GM23338 (cell line): ENCODE measurements at regions not wholly inside any gene's neighbourhood (a gene's known extent, or its start where the extent isn't known, plus 50 kb on each side); places are given as distances from the start of the nearest gene placed in this dataset.

ENCODE experiments used
- ATAC-seq: fragments of 200-7000 bp; cut with Tn5 transposase; 3 replicates; pipeline ENCODE4 v1.9.1; 2020
- DNase-seq: peaks from one replicate; pipeline ENCODE4 v3.0.0-alpha.2; 2015; ENCODE audit warnings: low spot score
- H2AFZ ChIP-seq: fragments of 200-600 bp; sonication (generic); 2 replicates; pipeline ENCODE4 v1.8.0; 2016; ENCODE audit warnings: antibody characterized with exemption, mild to moderate bottlenecking, moderate library complexity
- H3F3A ChIP-seq: fragments of 200-600 bp; sonication (generic); replicated peaks from 2 replicates; pipeline ENCODE4 v1.8.0; 2017; ENCODE audit warnings: antibody characterized with exemption, mixed run types, low read depth
- H3K27ac ChIP-seq: fragments of 200-600 bp; sonication (generic); 2 replicates; pipeline ENCODE4 v1.6.1; 2016; ENCODE audit warnings: low read depth
- H3K27me3 ChIP-seq: fragments of 200-600 bp; sonication (generic); 2 replicates; pipeline ENCODE4 v1.8.0; 2016; ENCODE audit warnings: mild to moderate bottlenecking, mixed run types, moderate library complexity; ENCODE audit not compliant: insufficient read depth
- H3K36me3 ChIP-seq: fragments of 200-600 bp; sonication (generic); 2 replicates; pipeline ENCODE4 v1.8.0; 2016; ENCODE audit warnings: mild to moderate bottlenecking; ENCODE audit not compliant: insufficient read depth
- H3K4me1 ChIP-seq: fragments of 200-600 bp; sonication (generic); 2 replicates; pipeline ENCODE4 v1.8.0; 2016; ENCODE audit warnings: mild to moderate bottlenecking, moderate library complexity; ENCODE audit not compliant: insufficient read depth
- H3K4me2 ChIP-seq: fragments of 200-600 bp; sonication (generic); 2 replicates; pipeline ENCODE4 v1.7.1; 2017; ENCODE audit warnings: mixed run types
- H3K4me3 ChIP-seq: fragments of 200-600 bp; sonication (generic); 2 replicates; pipeline ENCODE4 v1.6.1; 2016; ENCODE audit warnings: mixed run types
- H3K79me2 ChIP-seq: fragments of 200-600 bp; sonication (generic); replicated peaks from 2 replicates; pipeline ENCODE4 v1.8.0; 2017; ENCODE audit warnings: mild to moderate bottlenecking; ENCODE audit not compliant: insufficient read depth
- H3K9me2 ChIP-seq: fragments of 200-600 bp; sonication (generic); 2 replicates; pipeline ENCODE4 v1.8.0; 2017; ENCODE audit not compliant: insufficient read depth
- H4K20me1 ChIP-seq: fragments of 200-600 bp; sonication (generic); replicated peaks from 2 replicates; pipeline ENCODE4 v1.8.0; 2017; ENCODE audit warnings: mild to moderate bottlenecking; ENCODE audit not compliant: insufficient read depth
- H3K27ac Mint-ChIP-seq: 2 replicates; pipeline ENCODE4 v1.8.0; 2020; ENCODE audit warnings: inconsistent platforms, mild to moderate bottlenecking, moderate library complexity, mixed read lengths
- H3K27me3 Mint-ChIP-seq: 3 replicates; pipeline ENCODE4 v1.8.0; 2022; ENCODE audit warnings: low read depth, mild to moderate bottlenecking, moderate library complexity, mixed read lengths, inconsistent platforms; ENCODE audit not compliant: insufficient read depth, poor library complexity
- H3K36me3 Mint-ChIP-seq: 3 replicates; pipeline ENCODE4 v1.8.0; 2021; ENCODE audit warnings: low read depth, mild to moderate bottlenecking, inconsistent platforms, moderate library complexity, mixed read lengths
- H3K4me1 Mint-ChIP-seq: 3 replicates; pipeline ENCODE4 v1.8.0; 2020; ENCODE audit warnings: mild to moderate bottlenecking, inconsistent platforms, mixed read lengths
- H3K4me3 Mint-ChIP-seq: 3 replicates; pipeline ENCODE4 v1.8.0; 2021; ENCODE audit warnings: moderate library complexity, mild to moderate bottlenecking, inconsistent platforms, mixed read lengths
- H3K9me3 Mint-ChIP-seq: 3 replicates; pipeline ENCODE4 v1.8.0; 2020; ENCODE audit warnings: moderate library complexity, mild to moderate bottlenecking, inconsistent platforms, mixed read lengths
- CREB1 ChIP-seq: fragments of 250-450 bp; sonication (Bioruptor Pico); IDR thresholded peaks from 2 replicates; pipeline ENCODE4 v1.5.0; 2020; ENCODE audit warnings: low read depth, mild to moderate bottlenecking, moderate library complexity
- EZH2 ChIP-seq: fragments of 200-600 bp; sonication (generic); IDR thresholded peaks from one replicate; pipeline ENCODE4 v1.8.0; 2017; ENCODE audit warnings: antibody characterized with exemption, mild to moderate bottlenecking, low read depth; ENCODE audit not compliant: unreplicated experiment
- JUNB ChIP-seq: IDR thresholded peaks from one replicate; pipeline ENCODE4 v1.6.1; 2016; ENCODE audit warnings: antibody characterized with exemption; ENCODE audit not compliant: unreplicated experiment
- NANOG ChIP-seq: IDR thresholded peaks from 2 replicates; pipeline ENCODE4 v1.6.1; 2016; ENCODE audit warnings: antibody characterized with exemption, borderline replicate concordance
- ZNF331 ChIP-seq: fragments of 250-450 bp; sonication (Bioruptor Pico); IDR thresholded peaks from 2 replicates; pipeline ENCODE4 v1.5.0; 2020; ENCODE audit warnings: low read depth, mild to moderate bottlenecking, moderate library complexity
- TF ChIP-seq, protein P1 (sequence below): fragments of 250-450 bp; sonication (Bioruptor Pico); IDR thresholded peaks from 2 replicates; pipeline ENCODE4 v1.5.0; 2020; ENCODE audit warnings: mild to moderate bottlenecking, moderate library complexity
- TF ChIP-seq, protein P2 (sequence below), 2 experiments: fragments of 200-600 bp in 1 of 2; sonication (generic) in 1 of 2; conservative IDR thresholded peaks; 2 replicates each; pipeline versions ENCODE4 v1.5.1 to v1.6.1; 2016 to 2017; ENCODE audit warnings: antibody characterized with exemption in 2 of 2, low read depth in 2 of 2, mild to moderate bottlenecking in 2 of 2, moderate library complexity in 1 of 2

DNA sequence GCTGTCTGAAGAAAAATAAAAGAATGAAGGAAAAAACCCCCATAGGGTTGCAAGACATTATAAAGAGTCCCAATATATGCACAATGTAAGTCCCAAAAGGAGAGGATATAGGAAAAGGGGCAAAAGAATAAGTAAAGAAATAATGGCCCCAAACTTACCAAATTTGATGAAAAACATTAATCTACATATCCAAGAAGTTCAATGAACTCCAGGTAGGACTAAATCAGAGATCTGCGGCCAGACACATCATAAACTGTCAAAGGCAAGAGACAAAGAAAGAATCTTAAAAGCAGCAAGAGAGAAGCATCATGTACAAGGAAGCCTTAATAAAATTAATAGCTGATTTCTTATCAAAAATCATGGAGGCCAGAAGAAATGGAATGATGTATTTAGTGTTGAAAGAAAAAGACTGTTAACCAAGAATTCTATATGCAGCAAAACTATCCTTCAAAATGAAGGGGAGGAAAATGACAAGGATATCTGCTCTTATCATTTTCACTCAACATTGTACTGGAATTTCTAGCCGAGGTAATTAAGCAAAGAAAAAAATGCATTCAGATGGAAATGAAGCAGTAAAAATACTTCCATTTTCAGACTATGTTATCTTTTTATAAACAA is 95.7 kb upstream of the GLI3 start (continued):
- TF ChIP-seq, protein P1, sequence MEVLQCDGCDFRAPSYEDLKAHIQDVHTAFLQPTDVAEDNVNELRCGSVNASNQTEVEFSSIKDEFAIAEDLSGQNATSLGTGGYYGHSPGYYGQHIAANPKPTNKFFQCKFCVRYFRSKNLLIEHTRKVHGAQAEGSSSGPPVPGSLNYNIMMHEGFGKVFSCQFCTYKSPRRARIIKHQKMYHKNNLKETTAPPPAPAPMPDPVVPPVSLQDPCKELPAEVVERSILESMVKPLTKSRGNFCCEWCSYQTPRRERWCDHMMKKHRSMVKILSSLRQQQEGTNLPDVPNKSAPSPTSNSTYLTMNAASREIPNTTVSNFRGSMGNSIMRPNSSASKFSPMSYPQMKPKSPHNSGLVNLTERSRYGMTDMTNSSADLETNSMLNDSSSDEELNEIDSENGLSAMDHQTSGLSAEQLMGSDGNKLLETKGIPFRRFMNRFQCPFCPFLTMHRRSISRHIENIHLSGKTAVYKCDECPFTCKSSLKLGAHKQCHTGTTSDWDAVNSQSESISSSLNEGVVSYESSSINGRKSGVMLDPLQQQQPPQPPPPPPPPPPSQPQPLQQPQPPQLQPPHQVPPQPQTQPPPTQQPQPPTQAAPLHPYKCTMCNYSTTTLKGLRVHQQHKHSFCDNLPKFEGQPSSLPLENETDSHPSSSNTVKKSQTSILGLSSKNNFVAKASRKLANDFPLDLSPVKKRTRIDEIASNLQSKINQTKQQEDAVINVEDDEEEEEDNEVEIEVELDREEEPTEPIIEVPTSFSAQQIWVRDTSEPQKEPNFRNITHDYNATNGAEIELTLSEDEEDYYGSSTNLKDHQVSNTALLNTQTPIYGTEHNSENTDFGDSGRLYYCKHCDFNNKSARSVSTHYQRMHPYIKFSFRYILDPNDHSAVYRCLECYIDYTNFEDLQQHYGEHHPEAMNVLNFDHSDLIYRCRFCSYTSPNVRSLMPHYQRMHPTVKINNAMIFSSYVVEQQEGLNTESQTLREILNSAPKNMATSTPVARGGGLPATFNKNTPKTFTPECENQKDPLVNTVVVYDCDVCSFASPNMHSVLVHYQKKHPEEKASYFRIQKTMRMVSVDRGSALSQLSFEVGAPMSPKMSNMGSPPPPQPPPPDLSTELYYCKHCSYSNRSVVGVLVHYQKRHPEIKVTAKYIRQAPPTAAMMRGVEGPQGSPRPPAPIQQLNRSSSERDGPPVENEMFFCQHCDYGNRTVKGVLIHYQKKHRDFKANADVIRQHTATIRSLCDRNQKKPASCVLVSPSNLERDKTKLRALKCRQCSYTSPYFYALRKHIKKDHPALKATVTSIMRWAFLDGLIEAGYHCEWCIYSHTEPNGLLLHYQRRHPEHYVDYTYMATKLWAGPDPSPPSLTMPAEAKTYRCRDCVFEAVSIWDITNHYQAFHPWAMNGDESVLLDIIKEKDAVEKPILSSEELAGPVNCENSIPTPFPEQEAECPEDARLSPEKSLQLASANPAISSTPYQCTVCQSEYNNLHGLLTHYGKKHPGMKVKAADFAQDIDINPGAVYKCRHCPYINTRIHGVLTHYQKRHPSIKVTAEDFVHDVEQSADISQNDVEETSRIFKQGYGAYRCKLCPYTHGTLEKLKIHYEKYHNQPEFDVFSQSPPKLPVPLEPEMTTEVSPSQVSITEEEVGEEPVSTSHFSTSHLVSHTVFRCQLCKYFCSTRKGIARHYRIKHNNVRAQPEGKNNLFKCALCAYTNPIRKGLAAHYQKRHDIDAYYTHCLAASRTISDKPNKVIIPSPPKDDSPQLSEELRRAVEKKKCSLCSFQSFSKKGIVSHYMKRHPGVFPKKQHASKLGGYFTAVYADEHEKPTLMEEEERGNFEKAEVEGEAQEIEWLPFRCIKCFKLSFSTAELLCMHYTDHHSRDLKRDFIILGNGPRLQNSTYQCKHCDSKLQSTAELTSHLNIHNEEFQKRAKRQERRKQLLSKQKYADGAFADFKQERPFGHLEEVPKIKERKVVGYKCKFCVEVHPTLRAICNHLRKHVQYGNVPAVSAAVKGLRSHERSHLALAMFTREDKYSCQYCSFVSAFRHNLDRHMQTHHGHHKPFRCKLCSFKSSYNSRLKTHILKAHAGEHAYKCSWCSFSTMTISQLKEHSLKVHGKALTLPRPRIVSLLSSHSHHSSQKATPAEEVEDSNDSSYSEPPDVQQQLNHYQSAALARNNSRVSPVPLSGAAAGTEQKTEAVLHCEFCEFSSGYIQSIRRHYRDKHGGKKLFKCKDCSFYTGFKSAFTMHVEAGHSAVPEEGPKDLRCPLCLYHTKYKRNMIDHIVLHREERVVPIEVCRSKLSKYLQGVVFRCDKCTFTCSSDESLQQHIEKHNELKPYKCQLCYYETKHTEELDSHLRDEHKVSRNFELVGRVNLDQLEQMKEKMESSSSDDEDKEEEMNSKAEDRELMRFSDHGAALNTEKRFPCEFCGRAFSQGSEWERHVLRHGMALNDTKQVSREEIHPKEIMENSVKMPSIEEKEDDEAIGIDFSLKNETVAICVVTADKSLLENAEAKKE (CRISPR knock-in tag), result no peak
- no peak for TF ChIP-seq NANOG
- no peak for TF ChIP-seq CREB1 (CRISPR knock-in tag)

DNA sequence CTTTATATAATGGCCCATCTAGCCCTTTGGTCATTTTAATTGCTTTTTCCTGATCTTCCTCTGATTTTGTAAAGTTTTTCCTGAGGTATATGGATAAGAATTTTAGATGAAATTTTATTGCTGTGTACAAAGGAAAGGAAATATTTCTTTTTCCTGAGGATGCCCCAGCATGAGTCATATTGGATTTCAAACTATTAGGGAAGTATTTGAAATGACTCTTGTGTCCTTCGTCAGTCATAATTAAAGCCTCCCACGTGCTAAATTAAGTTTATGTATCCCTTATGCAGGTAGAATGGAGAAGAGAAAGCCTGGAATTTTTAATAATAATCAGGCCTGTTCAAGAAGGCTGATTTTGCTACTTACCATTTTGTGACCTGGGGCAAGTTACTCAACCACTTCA is 82.6 kb upstream of the GLI3 start:
- Histone ChIP-seq H3K27me3 (no peaks in the 10 kb centered on the region), H3K9me2 (0 out of 2 replicates have a peak, but pooled peaks cover under 1% of the 10 kb centered on the region), H3K36me3 (no peaks in the 10 kb centered on the region), H3K27ac (no peak overlapping the region), H3K79me2 (no peaks in the 10 kb centered on the region), H3F3A (no peaks in the 10 kb centered on the region), H3K4me3 (no peak overlapping the region), H2AFZ (no peak overlapping the region), H3K4me1 (peaks cover 11% of the 10 kb centered on the region; the same call in 1 of the 2 replicates), H4K20me1 (no peaks in the 10 kb centered on the region), H3K4me2 (no peak overlapping the region)
- no peak overlapping the region for H3K4me3 Mint-ChIP-seq
- peaks cover 8% of the 10 kb centered on the region; the same call in 2 of the 3 replicates for H3K4me1 Mint-ChIP-seq
- no peaks in the 10 kb centered on the region for H3K9me3 Mint-ChIP-seq
- DNase-seq (no peak), ATAC-seq (no peak)
- no peak overlapping the region for H3K27ac Mint-ChIP-seq
- H3K27me3 Mint-ChIP-seq, result peaks cover 2% of the 10 kb centered on the region
- H3K36me3 Mint-ChIP-seq, result no peaks in the 10 kb centered on the region
- no peak for TF ChIP-seq CREB1 (CRISPR knock-in tag)
- no peak for TF ChIP-seq EZH2
- no peak for TF ChIP-seq JUNB
- TF ChIP-seq, protein P1 (CRISPR knock-in tag), result no peak
- TF ChIP-seq ZNF331 (CRISPR knock-in tag), result no peak
- TF ChIP-seq, protein P2, sequence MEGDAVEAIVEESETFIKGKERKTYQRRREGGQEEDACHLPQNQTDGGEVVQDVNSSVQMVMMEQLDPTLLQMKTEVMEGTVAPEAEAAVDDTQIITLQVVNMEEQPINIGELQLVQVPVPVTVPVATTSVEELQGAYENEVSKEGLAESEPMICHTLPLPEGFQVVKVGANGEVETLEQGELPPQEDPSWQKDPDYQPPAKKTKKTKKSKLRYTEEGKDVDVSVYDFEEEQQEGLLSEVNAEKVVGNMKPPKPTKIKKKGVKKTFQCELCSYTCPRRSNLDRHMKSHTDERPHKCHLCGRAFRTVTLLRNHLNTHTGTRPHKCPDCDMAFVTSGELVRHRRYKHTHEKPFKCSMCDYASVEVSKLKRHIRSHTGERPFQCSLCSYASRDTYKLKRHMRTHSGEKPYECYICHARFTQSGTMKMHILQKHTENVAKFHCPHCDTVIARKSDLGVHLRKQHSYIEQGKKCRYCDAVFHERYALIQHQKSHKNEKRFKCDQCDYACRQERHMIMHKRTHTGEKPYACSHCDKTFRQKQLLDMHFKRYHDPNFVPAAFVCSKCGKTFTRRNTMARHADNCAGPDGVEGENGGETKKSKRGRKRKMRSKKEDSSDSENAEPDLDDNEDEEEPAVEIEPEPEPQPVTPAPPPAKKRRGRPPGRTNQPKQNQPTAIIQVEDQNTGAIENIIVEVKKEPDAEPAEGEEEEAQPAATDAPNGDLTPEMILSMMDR (conservative IDR thresholded peaks at IDR 0.05; ENCODE audit: low read depth in 2 of 2), result no peak
- no peak for TF ChIP-seq NANOG
